OCI-LY7 (cell line): ENCODE measurements at regions not wholly inside any gene's neighbourhood (a gene's known extent, or its start where the extent isn't known, plus 50 kb on each side); places are given as distances from the start of the nearest gene placed in this dataset.

Experiments used
- BruUV-seq: library from RNA; stranded (reverse); fragments of 400-500 nt; replicated peaks from 2 replicates; lab custom pipeline; 2021; lab: Mats Ljungman, UMichigan
- CTCF ChIA-PET: fragments of 300-600 bp; sonication (Branson Sonifier 250); formaldehyde crosslinking; loops from one replicate; lab custom pipeline; 2022; ENCODE audit warnings: antibody characterized with exemption; ENCODE audit not compliant: unreplicated experiment; lab: Charles Lee
- POLR2A ChIA-PET: fragments of 300-600 bp; sonication (Branson Sonifier 250); formaldehyde crosslinking; loops from one replicate; lab custom pipeline; 2022; ENCODE audit warnings: antibody characterized with exemption; lab: Charles Lee
- DNase-seq: peaks from one replicate; pipeline ENCODE4 v3.0.0-alpha.2; 2015; ENCODE audit warnings: low spot score
- H2AFZ ChIP-seq: fragments of 200-600 bp; sonication (generic), shearing (Covaris generic); 2 replicates; pipeline ENCODE4 v1.6.1; 2014; ENCODE audit warnings: mild to moderate bottlenecking, antibody characterized with exemption, low read length, moderate library complexity
- H3K27ac ChIP-seq: fragments of 200-600 bp; sonication (generic); 2 replicates; pipeline ENCODE4 v1.5.1; 2014; ENCODE audit warnings: mixed run types, low read depth, mild to moderate bottlenecking, moderate library complexity, low read length, inconsistent platforms; ENCODE audit not compliant: poor library complexity, severe bottlenecking
- H3K36me3 ChIP-seq: fragments of 200-600 bp; sonication (generic); 2 replicates; pipeline ENCODE4 v1.6.1; 2014; ENCODE audit warnings: mild to moderate bottlenecking, antibody characterized with exemption, low read length, moderate library complexity, mixed read lengths; ENCODE audit not compliant: insufficient read depth
- H3K4me1 ChIP-seq: fragments of 200-600 bp; sonication (generic); 2 replicates; pipeline ENCODE4 v1.5.1; 2014; ENCODE audit warnings: mild to moderate bottlenecking, low read length; ENCODE audit not compliant: insufficient read depth, poor library complexity, severe bottlenecking
- H3K4me2 ChIP-seq: fragments of 200-600 bp; sonication (generic); 2 replicates; pipeline ENCODE4 v1.6.1; 2014; ENCODE audit warnings: mild to moderate bottlenecking, low read length
- H3K4me3 ChIP-seq: fragments of 200-600 bp; sonication (generic); 2 replicates; pipeline ENCODE4 v1.5.1; 2014; ENCODE audit warnings: mild to moderate bottlenecking, low read depth, low read length; ENCODE audit not compliant: poor library complexity, severe bottlenecking
- H3K79me2 ChIP-seq: fragments of 200-600 bp; sonication (generic); 2 replicates; pipeline ENCODE4 v1.6.1; 2016; ENCODE audit warnings: low read depth, mild to moderate bottlenecking, low read length, moderate library complexity, mixed read lengths; ENCODE audit not compliant: insufficient read depth
- H3K9me2 ChIP-seq: fragments of 200-600 bp; sonication (generic); 2 replicates; pipeline ENCODE4 v1.6.1; 2016; ENCODE audit warnings: mild to moderate bottlenecking, low read length, mixed read lengths; ENCODE audit not compliant: insufficient read depth
- H3K9me3 ChIP-seq: fragments of 200-600 bp; sonication (generic); 2 replicates; pipeline ENCODE4 v1.6.1; 2014; ENCODE audit warnings: mild to moderate bottlenecking, mixed run types, low read length, mixed read lengths
- H4K20me1 ChIP-seq: fragments of 200-600 bp; sonication (generic); 2 replicates; pipeline ENCODE4 v1.6.1; 2014; ENCODE audit warnings: mild to moderate bottlenecking, antibody characterized with exemption, low read length, moderate library complexity, mixed read lengths; ENCODE audit not compliant: insufficient read depth
- EZH2phosphoT487 ChIP-seq: fragments of 200-600 bp; sonication (generic); IDR thresholded peaks from 2 replicates; pipeline ENCODE4 v1.6.1; 2018; ENCODE audit warnings: low read depth, borderline replicate concordance, mild to moderate bottlenecking, mixed run types, antibody characterized with exemption, low read length, moderate library complexity, mixed read lengths
- intact Hi-C: fragments of 100-400 bp; cut with micrococcal nuclease; formaldehyde crosslinking; loops from one replicate; pipeline ENCODE4 v1.10.0; 2022; ENCODE audit not compliant: unreplicated experiment
- TF ChIP-seq, protein P1 (sequence below): fragments of 200-600 bp; sonication (generic); conservative IDR thresholded peaks from 2 replicates; pipeline ENCODE4 v1.5.1; 2014; ENCODE audit warnings: mild to moderate bottlenecking, antibody characterized with exemption, low read length, moderate library complexity, mixed read lengths

DNA sequence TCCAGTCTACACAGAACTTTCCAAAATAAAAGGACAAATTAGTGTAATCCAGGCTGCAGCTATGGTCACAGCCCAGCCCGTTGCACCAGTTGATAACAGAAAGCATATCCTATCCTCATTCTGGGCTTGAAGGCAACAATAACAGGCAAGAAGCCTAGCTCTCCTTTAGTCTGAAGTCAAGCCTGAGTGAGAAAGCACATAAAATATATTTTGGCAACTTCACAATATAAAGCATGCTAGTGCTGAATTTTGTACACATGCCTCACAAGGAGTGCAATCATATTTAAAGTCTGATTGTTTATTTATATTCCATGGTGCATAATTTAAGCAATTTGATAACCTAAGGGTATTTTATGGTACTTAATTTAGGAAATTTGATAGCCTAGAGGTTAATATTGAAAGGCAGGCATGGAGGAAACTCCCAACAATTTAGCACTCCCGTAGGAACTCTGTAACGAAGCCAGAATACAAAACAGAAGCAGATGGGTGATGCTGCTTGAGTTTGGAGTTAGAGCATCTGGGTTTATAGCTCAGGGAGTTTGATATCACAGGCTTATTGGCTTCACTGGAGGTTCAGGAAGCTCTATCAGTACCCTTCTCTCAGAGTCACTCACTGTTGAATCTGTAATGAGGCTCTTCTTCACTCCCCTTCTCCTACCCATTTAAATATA lies 1199.1 kb upstream of the GYPC start:
- H3K27ac ChIP-seq = no peak overlapping the region
- no TSS peak for BruUV-seq
- no peak for DNase-seq
- intact Hi-C loops = no loop called here
- H3K36me3 ChIP-seq = no peaks in the 10 kb centered on the region
- H2AFZ ChIP-seq = no peak overlapping the region
- H3K4me2 ChIP-seq = no peak overlapping the region
- no peaks in the 10 kb centered on the region for H3K9me2 ChIP-seq
- ChIA-PET CTCF (no interaction called here), POLR2A (no interaction called here)
- no peaks in the 10 kb centered on the region for H3K4me1 ChIP-seq
- H3K9me3 ChIP-seq = no peaks in the 10 kb centered on the region
- TF ChIP-seq EZH2phosphoT487 = no peak
- TF ChIP-seq, protein P1, sequence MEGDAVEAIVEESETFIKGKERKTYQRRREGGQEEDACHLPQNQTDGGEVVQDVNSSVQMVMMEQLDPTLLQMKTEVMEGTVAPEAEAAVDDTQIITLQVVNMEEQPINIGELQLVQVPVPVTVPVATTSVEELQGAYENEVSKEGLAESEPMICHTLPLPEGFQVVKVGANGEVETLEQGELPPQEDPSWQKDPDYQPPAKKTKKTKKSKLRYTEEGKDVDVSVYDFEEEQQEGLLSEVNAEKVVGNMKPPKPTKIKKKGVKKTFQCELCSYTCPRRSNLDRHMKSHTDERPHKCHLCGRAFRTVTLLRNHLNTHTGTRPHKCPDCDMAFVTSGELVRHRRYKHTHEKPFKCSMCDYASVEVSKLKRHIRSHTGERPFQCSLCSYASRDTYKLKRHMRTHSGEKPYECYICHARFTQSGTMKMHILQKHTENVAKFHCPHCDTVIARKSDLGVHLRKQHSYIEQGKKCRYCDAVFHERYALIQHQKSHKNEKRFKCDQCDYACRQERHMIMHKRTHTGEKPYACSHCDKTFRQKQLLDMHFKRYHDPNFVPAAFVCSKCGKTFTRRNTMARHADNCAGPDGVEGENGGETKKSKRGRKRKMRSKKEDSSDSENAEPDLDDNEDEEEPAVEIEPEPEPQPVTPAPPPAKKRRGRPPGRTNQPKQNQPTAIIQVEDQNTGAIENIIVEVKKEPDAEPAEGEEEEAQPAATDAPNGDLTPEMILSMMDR = no peak
- H4K20me1 ChIP-seq = no peaks in the 10 kb centered on the region
- no peak overlapping the region for H3K4me3 ChIP-seq
- H3K79me2 ChIP-seq = no peaks in the 10 kb centered on the region

DNA sequence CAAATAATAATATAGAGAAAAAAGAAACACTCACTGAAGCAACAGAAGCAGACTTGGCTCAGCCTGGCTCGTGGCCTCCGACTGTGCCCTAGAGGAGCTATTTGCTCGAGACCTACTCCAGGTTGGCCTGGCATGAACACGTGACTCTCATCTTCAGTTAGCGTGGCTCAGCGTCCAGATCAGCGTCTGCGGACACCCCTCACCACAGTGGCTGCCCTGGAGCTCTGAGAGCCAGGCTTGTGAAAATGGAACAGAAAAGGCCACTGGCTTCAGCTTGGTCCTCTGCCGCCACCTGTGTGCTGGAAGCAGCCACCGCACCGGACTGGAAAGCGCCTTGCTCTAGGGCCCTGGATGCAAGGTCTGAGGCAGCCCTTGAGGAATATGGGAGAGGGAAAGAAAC lies 1184.0 kb upstream of the GYPC start:
- DNase-seq = no peak
- TF ChIP-seq, protein P1 = no peak
- TF ChIP-seq EZH2phosphoT487 = no peak
- no peak overlapping the region for H3K27ac ChIP-seq
- H3K4me1 ChIP-seq = no peaks in the 10 kb centered on the region
- H3K9me3 ChIP-seq = no peaks in the 10 kb centered on the region
- H2AFZ ChIP-seq = no peak overlapping the region
- no peaks in the 10 kb centered on the region for H3K36me3 ChIP-seq
- H3K4me2 ChIP-seq = no peak overlapping the region
- H3K79me2 ChIP-seq = no peaks in the 10 kb centered on the region
- H4K20me1 ChIP-seq = no peaks in the 10 kb centered on the region
- BruUV-seq = no TSS peak
- H3K4me3 ChIP-seq = no peak overlapping the region
- intact Hi-C loops = no loop called here
- POLR2A ChIA-PET = no interaction called here
- CTCF ChIA-PET = no interaction called here
- no peaks in the 10 kb centered on the region for H3K9me2 ChIP-seq

- ChIA-PET POLR2A (no interaction called here), CTCF (no interaction called here)
- no peak overlapping the region for H3K4me2 ChIP-seq
- H3K36me3 ChIP-seq = no peaks in the 10 kb centered on the region
- TF ChIP-seq, protein P1 = no peak
- TF ChIP-seq EZH2phosphoT487 = no peak
- H3K79me2 ChIP-seq = no peaks in the 10 kb centered on the region
- no peak overlapping the region for H2AFZ ChIP-seq
- no peaks in the 10 kb centered on the region for H4K20me1 ChIP-seq
- DNase-seq = no peak
- no TSS peak for BruUV-seq
- intact Hi-C loops = no loop called here
- no peaks in the 10 kb centered on the region for H3K9me3 ChIP-seq
- H3K9me2 ChIP-seq = no peaks in the 10 kb centered on the region
- no peak overlapping the region for H3K27ac ChIP-seq
- no peak overlapping the region for H3K4me3 ChIP-seq
- no peaks in the 10 kb centered on the region for H3K4me1 ChIP-seq
Measured at GRCh38 chr2:125479143-125479636, 1176.8 kb upstream of the GYPC start.
